OCI-M1 (cell line): ENCODE measurements at regions not wholly inside any gene's neighbourhood (a gene's known extent, or its start where the extent isn't known, plus 50 kb on each side); places are given as distances from the start of the nearest gene placed in this dataset.
"Not testable (repeated sequence)": the region's sequence is repeated elsewhere in the genome, so short reads cannot be mapped to it uniquely, and the experiment has no call there.

Experiments used
- DNase-seq: peaks from one replicate; lab custom pipeline; 2025; lab: John Stamatoyannopoulos, UW

- no peak for DNase-seq
These were observed 790.4 kb downstream of the TSN start for GRCh38 chr2:122545821-122546220.

GRCh38 chr2:122562775-122563174 lies 807.3 kb downstream of the TSN start:
- no peak for DNase-seq

GRCh38 chr2:122563781-122564180 lies 808.3 kb downstream of the TSN start:
- no peak for DNase-seq

GRCh38 chr2:122564843-122565242 lies 809.4 kb downstream of the TSN start:
- no peak for DNase-seq

GRCh38 chr2:122565364-122565763 lies 809.9 kb downstream of the TSN start:
- DNase-seq: peak; percentile 34

- no peak for DNase-seq
These were observed 815.2 kb downstream of the TSN start for GRCh38 chr2:122570641-122571040.

GRCh38 chr2:122571471-122571870 lies 816.0 kb downstream of the TSN start:
- DNase-seq: not testable (repeated sequence)

- DNase-seq: no peak
These were observed 819.6 kb downstream of the TSN start for GRCh38 chr2:122575076-122575475.

- no peak for DNase-seq
These were observed 827.9 kb downstream of the TSN start for GRCh38 chr2:122583159-122583917.

- DNase-seq: no peak
These were observed 835.1 kb downstream of the TSN start for GRCh38 chr2:122590524-122590923.

GRCh38 chr2:122595065-122595464 lies 839.6 kb downstream of the TSN start:
- DNase-seq: no peak

GRCh38 chr2:122596598-122596997 lies 841.1 kb downstream of the TSN start:
- no peak for DNase-seq

GRCh38 chr2:122598784-122599183 lies 843.3 kb downstream of the TSN start:
- DNase-seq: no peak

- no peak for DNase-seq
These were observed 855.6 kb downstream of the TSN start for GRCh38 chr2:122610948-122611609.

- no peak for DNase-seq
These were observed 867.5 kb downstream of the TSN start for GRCh38 chr2:122622934-122623333.

GRCh38 chr2:122627388-122627787 lies 871.9 kb downstream of the TSN start:
- no peak for DNase-seq

- DNase-seq: no peak
These were observed 878.8 kb downstream of the TSN start for GRCh38 chr2:122634256-122634655.

GRCh38 chr2:122634920-122635319 lies 879.5 kb downstream of the TSN start:
- no peak for DNase-seq

GRCh38 chr2:122635686-122636085 lies 880.2 kb downstream of the TSN start:
- no peak for DNase-seq

- DNase-seq: no peak
These were observed 880.6 kb downstream of the TSN start for GRCh38 chr2:122636097-122636496.

GRCh38 chr2:122639176-122639575 lies 883.7 kb downstream of the TSN start:
- no peak for DNase-seq

GRCh38 chr2:122639711-122640110 lies 884.3 kb downstream of the TSN start:
- DNase-seq: no peak

- DNase-seq: peak; percentile 58
These were observed 888.4 kb downstream of the TSN start for GRCh38 chr2:122643725-122644329.
